DOHH2 (cell line): ENCODE measurements at regions not wholly inside any gene's neighbourhood (a gene's known extent, or its start where the extent isn't known, plus 50 kb on each side); places are given as distances from the start of the nearest gene placed in this dataset.

Experiments used
- H3F3A ChIP-seq: fragments of 200-600 bp; sonication (generic), shearing (Covaris generic); 2 replicates; pipeline ENCODE4 v1.6.0; 2016; ENCODE audit warnings: antibody characterized with exemption, mild to moderate bottlenecking; ENCODE audit not compliant: control insufficient read depth, insufficient read depth
- H3K27ac ChIP-seq: fragments of 200-600 bp; sonication (generic); 2 replicates; pipeline ENCODE4 v1.5.1; 2014; ENCODE audit warnings: low read depth, mild to moderate bottlenecking, low read length, moderate library complexity
- H3K27me3 ChIP-seq: fragments of 200-600 bp; sonication (generic); 2 replicates; pipeline ENCODE4 v1.6.1; 2014; ENCODE audit warnings: mild to moderate bottlenecking, low read length, mixed read lengths; ENCODE audit not compliant: control insufficient read depth
- H3K36me3 ChIP-seq: fragments of 200-600 bp; sonication (generic); 2 replicates; pipeline ENCODE4 v1.6.1; 2014; ENCODE audit warnings: mild to moderate bottlenecking, low read length, moderate library complexity, mixed read lengths; ENCODE audit not compliant: control insufficient read depth
- H3K4me1 ChIP-seq: fragments of 200-600 bp; sonication (generic); 2 replicates; pipeline ENCODE4 v1.6.1; 2014; ENCODE audit warnings: mild to moderate bottlenecking, low read length, mixed read lengths; ENCODE audit not compliant: control insufficient read depth
- H3K4me2 ChIP-seq: fragments of 200-600 bp; sonication (generic); 2 replicates; pipeline ENCODE4 v1.6.0; 2014; ENCODE audit warnings: mild to moderate bottlenecking, low read length, moderate library complexity
- H3K4me3 ChIP-seq: fragments of 200-600 bp; sonication (generic); 2 replicates; pipeline ENCODE4 v1.5.1; 2014; ENCODE audit warnings: mild to moderate bottlenecking, low read length, mixed read lengths
- H3K79me2 ChIP-seq: fragments of 200-600 bp; sonication (generic); 2 replicates; pipeline ENCODE4 v1.6.1; 2014; ENCODE audit warnings: mild to moderate bottlenecking, low read length, mixed read lengths; ENCODE audit not compliant: control insufficient read depth
- H3K9me2 ChIP-seq: fragments of 200-600 bp; sonication (generic); replicated peaks from 2 replicates; pipeline ENCODE4 v1.6.1; 2014; ENCODE audit warnings: mild to moderate bottlenecking, low read length, mixed read lengths; ENCODE audit not compliant: control insufficient read depth
- H3K9me3 ChIP-seq: fragments of 200-600 bp; sonication (generic); 2 replicates; pipeline ENCODE4 v1.6.1; 2014; ENCODE audit warnings: antibody characterized with exemption, low read length, mixed read lengths; ENCODE audit not compliant: control insufficient read depth, insufficient read depth
- H4K20me1 ChIP-seq: fragments of 200-600 bp; sonication (generic); 2 replicates; pipeline ENCODE4 v1.6.0; 2014; ENCODE audit warnings: low read depth, mild to moderate bottlenecking, antibody characterized with exemption, low read length, moderate library complexity; ENCODE audit not compliant: control insufficient read depth, insufficient read depth
- EZH2phosphoT487 ChIP-seq: fragments of 200-600 bp; sonication (generic); IDR thresholded peaks from 2 replicates; pipeline ENCODE4 v1.6.1; 2017; ENCODE audit warnings: borderline replicate concordance, mild to moderate bottlenecking, antibody characterized with exemption, low read length, moderate library complexity, mixed read lengths
- TF ChIP-seq, protein P1 (sequence below): fragments of 200-600 bp; sonication (generic); IDR thresholded peaks from one replicate; pipeline ENCODE4 v1.5.1; 2014; ENCODE audit warnings: antibody characterized with exemption, mild to moderate bottlenecking, low read depth, low read length; ENCODE audit not compliant: poor library complexity, severe bottlenecking

DNA sequence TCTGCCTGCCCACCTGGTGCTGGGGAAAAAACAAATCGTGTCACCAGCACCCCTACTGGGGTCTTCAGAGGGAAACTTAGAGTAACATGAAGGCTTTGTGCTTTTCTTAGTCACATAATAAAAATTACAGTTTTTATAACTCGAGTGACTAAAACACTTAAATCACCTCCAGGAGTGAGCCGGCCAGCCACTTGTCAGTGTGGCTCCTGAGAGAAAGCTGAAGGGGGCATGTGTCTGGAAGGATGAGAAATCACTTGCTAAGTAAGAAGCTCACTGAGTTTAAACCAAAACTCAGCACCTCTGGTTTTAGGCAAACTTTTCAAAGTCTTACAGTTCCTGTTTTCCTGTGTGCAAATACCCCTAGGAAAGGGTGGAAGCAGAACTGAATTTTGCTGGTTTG lies 372.2 kb downstream of the CDH26 start:
- no peaks in the 10 kb centered on the region for H3F3A ChIP-seq
- no peak overlapping the region for H3K4me3 ChIP-seq
- H3K9me3 ChIP-seq: no peaks in the 10 kb centered on the region
- TF ChIP-seq, protein P1, sequence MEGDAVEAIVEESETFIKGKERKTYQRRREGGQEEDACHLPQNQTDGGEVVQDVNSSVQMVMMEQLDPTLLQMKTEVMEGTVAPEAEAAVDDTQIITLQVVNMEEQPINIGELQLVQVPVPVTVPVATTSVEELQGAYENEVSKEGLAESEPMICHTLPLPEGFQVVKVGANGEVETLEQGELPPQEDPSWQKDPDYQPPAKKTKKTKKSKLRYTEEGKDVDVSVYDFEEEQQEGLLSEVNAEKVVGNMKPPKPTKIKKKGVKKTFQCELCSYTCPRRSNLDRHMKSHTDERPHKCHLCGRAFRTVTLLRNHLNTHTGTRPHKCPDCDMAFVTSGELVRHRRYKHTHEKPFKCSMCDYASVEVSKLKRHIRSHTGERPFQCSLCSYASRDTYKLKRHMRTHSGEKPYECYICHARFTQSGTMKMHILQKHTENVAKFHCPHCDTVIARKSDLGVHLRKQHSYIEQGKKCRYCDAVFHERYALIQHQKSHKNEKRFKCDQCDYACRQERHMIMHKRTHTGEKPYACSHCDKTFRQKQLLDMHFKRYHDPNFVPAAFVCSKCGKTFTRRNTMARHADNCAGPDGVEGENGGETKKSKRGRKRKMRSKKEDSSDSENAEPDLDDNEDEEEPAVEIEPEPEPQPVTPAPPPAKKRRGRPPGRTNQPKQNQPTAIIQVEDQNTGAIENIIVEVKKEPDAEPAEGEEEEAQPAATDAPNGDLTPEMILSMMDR: no peak
- TF ChIP-seq EZH2phosphoT487: no peak
- H3K9me2 ChIP-seq: no peaks in the 10 kb centered on the region
- H4K20me1 ChIP-seq: no peaks in the 10 kb centered on the region
- no peaks in the 10 kb centered on the region for H3K79me2 ChIP-seq
- no peaks in the 10 kb centered on the region for H3K4me1 ChIP-seq
- H3K36me3 ChIP-seq: no peaks in the 10 kb centered on the region
- H3K27ac ChIP-seq: no peak overlapping the region
- H3K4me2 ChIP-seq: no peak overlapping the region
- no peaks in the 10 kb centered on the region for H3K27me3 ChIP-seq

DNA sequence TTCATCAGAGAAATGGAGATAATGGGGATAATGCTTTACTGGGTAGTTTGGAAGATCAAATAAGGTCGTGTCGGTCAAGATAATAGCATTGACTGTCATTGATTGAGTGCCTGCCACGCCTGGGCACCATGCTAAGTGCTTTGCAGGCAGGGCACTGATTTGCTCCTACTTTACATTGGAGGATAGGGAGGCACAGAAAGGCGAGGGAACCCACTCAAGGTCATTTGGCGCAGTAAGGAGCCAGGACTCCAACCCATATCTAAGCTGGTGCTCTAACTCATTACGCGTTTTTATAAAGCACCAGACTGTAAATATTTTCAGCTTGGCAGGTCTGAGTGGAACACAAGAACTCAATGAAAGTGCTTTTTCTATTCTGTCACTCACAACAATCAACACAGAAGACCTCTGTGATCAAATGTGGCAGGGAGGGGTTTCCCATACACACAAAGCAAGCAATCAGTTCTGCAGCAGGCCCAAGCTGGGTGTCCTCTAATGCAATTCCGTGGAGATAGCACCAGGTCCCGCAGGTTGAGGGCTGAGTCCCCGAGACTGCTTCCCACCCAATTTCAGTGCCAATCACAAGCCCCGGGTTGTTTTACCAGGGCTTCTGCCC lies 373.6 kb downstream of the CDH26 start:
- H3K4me2 ChIP-seq: no peak overlapping the region
- no peaks in the 10 kb centered on the region for H3K36me3 ChIP-seq
- no peaks in the 10 kb centered on the region for H3K9me3 ChIP-seq
- H3F3A ChIP-seq: no peaks in the 10 kb centered on the region
- no peaks in the 10 kb centered on the region for H3K4me1 ChIP-seq
- no peak overlapping the region for H3K4me3 ChIP-seq
- H3K27ac ChIP-seq: no peak overlapping the region
- no peaks in the 10 kb centered on the region for H4K20me1 ChIP-seq
- H3K79me2 ChIP-seq: no peaks in the 10 kb centered on the region
- H3K9me2 ChIP-seq: no peaks in the 10 kb centered on the region
- TF ChIP-seq, protein P1: no peak
- no peak for TF ChIP-seq EZH2phosphoT487
- no peaks in the 10 kb centered on the region for H3K27me3 ChIP-seq

DNA sequence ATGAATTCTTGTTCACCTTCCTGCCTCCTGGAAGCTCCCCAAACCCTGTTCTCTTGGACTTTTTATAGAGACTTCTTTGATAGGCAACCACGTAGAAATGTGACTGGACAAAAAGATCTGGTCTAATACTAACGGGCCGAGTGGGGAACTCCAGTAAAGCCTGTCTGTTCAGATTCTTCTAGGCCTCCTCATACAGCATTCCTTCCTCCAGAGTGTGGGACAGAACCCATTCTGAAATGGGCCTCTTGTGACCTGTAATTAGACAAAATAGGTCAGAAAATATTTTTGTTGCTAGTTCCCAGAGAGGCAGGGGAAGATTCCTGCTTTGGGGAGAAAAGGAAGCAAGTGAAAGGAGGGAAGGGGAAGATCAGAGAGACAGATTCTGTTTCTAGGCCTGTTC lies 374.3 kb downstream of the CDH26 start:
- no peaks in the 10 kb centered on the region for H4K20me1 ChIP-seq
- H3K4me1 ChIP-seq: no peaks in the 10 kb centered on the region
- no peak overlapping the region for H3K4me2 ChIP-seq
- H3K27ac ChIP-seq: no peak overlapping the region
- H3F3A ChIP-seq: no peaks in the 10 kb centered on the region
- no peaks in the 10 kb centered on the region for H3K36me3 ChIP-seq
- no peaks in the 10 kb centered on the region for H3K79me2 ChIP-seq
- no peaks in the 10 kb centered on the region for H3K27me3 ChIP-seq
- H3K4me3 ChIP-seq: no peak overlapping the region
- H3K9me2 ChIP-seq: no peaks in the 10 kb centered on the region
- TF ChIP-seq EZH2phosphoT487: no peak
- TF ChIP-seq, protein P1: no peak
- H3K9me3 ChIP-seq: no peaks in the 10 kb centered on the region
